Inflammatory macrophage treated with lipopolysaccharide for 1 hour (primary cell): ENCODE measurements at regions not wholly inside any gene's neighbourhood (a gene's known extent, or its start where the extent isn't known, plus 50 kb on each side); places are given as distances from the start of the nearest gene placed in this dataset.
"Not testable (repeated sequence)": the region's sequence is repeated elsewhere in the genome, so short reads cannot be mapped to it uniquely, and the experiment has no call there.

Experiments
- DNase-seq, 2 donors: peaks; one replicate each; pipeline ENCODE4 v3.0.0-alpha.2; 2020 to 2022

DNA sequence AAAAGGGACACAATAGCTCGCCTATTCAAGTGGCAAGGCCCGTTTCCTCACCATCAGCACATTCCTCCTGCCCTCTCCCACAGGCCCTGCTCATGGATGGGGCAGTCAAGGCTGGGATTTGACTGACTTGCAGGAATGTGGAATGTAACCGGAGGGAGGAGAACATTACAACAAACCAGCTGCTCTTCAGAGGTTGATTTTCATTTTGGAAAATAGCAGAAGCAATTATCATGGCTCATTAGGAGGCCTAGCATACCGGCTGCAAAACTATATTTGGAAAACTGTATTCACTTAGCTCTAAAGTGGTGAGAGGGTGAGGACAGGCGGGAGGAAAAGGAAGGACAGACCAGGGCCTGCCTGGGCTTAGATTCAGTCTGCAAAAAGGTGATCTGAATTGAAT is 283.7 kb downstream of the CD83 start:
- DNase-seq, result no peak

DNA sequence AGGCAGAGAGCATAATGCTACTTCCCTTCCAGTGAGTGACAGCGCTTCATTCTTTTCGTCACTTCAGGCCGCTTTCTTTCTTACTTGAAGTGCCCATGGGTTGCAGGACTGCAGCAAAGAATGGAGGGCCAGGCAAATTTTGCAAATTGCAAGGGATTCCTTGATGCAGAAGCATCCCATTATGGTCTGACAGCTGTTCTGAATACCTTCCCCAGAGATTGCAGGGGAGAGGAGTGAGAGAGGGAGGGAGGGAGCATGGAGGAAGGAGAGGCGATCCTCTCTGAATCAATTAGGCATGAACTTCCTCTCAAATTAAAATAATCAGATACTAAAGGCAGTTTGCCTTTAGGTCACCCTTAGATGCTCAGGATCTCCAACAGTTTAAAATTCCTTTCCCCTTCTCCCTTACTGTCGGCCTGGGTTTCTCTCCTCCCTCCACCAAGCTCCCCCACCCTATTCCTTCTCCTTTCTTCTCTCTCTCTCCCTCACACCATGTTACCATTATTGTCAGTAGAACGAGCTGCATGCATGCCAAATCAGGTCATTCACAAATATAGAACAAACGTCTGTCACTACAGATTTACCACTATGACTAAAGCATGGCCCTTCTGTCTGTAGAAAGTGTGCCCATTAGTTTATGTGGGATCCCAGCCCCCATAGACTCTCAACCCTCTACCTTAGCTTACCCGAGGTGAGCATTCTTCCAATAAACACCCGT is 289.2 kb downstream of the CD83 start:
- no peak for DNase-seq

DNA sequence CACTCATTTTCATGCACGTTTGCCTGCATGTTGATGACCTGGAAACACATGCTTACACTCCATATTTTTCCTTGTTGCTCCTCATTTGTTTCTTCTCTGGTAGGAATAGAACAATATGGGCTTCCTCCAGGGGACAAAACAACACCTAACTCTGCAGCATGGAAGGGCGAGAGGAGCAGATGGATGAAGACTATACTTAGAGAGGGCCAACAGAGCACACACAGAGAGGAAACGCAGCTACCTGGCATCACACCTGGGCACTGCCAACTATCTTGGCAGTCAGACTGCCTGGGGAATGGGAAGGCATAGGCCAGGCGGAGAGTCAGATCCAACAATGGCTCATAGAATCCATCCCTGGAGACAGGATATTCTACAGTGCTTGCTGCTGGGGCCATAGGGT is 290.9 kb downstream of the CD83 start:
- no peak for DNase-seq

DNA sequence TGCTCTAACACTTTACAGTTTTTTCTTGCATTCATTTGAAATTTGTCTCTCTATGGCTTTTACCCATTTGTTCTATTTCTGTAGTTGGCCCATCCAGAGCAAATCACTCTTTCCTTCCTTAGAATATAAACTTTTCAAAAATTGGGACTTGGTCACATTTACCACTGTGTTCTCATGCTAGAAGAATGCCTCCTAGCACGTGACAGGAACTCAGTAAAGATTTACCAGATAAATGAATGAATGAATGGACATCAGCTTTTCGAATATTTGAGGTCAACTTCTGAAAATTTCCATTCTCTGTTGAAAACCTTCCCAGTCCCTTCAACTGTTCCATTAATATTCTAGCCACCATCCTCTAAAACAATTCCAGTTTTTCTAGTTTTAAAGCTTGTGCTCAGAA is 294.5 kb downstream of the CD83 start:
- DNase-seq, result no peak

DNA sequence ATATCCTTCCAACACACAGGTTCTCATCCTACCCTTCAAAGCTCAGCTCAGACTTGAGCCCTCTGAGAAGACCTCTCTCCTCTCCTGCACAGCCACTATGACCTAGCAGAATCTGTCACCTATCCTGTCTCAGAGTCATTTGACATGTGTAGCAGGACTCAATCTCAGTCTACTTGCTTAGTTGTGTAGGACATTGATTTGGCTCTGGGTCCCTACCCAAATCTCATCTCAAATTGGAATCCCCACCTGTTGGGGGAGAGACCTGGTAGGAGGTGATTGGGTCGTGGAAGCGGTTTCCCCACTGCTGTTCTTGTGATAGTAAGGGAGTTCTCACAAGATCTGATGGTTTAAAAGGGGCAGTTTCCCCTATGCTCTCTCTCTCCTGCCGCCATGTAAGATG is 297.9 kb downstream of the CD83 start:
- no peak for DNase-seq

DNA sequence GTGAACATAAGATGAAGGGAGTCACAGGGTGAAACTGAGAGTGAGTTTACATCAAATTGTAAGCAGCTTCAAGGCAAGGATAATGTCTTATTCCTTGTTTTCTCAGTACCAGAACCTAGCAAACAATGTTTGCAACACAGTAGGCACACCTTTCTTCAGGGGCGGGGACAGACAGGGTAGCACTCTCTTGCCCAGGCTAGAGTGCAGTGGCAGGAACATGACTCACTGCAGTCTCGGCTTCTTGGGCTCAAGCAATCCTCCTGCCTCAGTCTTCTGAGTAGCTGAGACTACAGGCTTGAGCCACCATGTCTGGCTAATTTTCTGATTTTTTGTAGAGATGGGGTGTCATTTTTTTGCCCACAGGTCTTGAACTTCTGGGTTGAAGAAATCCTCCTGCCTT is 299.8 kb downstream of the CD83 start:
- DNase-seq, result no peak

DNA sequence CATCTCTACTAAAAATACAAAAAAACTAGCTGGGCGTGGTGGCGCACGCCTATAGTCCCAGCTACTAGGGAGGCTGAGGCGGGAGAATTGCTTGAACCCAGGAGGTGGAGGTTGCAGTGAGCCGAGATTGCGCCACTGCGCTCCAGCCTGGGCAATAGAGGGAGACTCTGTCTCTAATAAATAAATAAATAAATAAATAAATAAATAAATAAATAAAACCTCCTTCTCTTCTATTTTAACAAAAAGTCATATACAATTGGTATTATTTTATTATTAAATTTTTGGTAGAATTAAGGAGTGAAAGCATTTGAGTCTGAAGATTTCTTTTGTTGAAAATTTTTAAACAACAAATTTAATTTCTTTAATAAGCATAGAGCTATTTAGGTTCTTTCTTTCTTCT is 301.7 kb downstream of the CD83 start:
- not testable (repeated sequence) for DNase-seq

DNA sequence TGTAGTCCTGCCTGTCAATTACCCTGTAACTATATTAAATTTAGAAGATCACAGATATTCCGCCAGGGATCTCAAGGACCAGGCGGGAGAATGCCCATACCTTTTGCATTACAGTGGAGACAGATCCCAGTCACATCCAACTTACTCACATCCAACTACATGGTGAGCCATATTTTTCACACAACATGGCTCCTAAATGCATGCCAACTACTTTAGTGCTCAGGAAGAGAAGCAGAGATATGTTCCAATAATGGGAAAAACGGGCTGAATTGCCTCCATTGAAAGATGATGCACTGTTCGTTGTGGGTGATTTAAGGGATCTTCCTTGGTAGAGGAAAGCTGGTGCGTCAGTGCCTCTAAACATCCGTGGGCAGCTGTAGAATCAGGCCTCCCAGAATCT is 304.5 kb downstream of the CD83 start:
- DNase-seq, result no peak

DNA sequence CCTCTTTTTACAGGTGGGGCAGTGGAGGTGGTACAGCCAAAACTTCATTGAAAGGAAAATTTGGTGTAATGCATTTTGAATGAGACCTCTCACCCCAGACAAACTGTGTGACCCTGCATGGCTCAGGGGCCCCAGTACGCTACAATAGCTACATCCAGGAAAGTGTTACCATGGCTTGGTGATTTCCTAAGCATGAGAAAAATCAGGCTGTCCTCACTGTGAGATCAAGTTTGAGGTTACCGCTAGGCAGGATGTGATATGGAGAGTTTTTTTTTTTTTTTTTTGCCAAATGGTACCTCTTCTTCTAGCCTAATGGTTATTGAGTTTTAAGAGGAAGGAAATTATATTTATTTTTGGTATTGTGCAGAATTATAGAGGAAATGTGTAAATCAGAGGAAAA is 305.3 kb downstream of the CD83 start:
- DNase-seq, result no peak

DNA sequence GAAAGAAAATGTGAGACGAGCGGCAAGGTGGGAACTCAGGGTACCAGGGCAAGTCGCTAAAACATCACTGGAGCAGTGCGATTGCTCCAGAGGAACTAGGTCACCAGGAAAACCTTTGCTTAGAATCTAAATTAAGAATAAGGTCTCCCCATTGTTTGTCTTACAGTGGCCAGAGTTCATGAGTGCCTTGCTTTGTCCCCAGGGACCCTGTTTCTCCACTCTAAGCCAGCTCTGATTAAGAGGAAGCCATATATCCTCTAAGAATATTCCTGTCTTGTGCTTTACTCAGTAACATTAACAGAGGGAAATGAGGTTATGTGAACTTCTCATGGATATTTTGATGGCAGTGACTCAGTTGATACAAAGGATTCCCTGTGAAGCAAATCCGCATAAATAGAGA is 305.8 kb downstream of the CD83 start:
- DNase-seq, result no peak

DNA sequence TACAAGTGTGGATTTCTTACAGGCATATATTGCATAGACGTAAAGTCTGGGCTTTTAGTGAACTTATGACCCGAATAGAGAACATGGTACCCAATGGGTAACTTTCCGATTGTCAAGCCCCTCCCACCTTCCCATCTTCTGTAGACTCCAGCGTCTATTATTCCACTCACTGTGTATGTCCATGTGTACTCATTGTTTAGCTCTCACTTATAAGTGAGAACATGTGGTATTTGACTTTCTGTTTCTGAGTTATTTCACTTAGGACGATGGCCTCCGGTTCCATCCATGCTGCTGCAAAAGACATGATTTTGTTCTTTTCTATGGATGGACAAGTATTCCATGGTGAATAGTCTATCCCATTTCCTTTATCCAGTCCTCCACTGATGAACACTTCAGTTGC is 306.4 kb downstream of the CD83 start:
- no peak for DNase-seq

DNA sequence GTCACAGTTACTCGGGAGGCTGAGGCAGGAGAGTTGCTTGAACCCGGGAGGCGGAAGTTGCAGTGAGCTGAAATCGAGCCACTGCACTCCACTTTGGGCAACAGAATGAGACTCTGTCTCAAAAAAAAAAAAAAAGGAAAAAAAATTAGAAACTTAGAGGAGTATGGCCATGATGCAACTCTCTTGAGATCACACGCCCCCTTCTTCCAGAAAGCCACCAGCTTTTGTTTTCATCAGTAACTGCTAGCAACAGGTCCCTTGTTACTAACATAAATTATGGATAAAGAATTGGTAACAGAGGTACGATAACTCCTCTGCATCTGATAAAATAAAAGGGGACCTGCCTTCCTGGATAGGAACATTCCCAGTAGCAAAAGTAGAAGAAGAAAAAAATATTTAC is 308.2 kb downstream of the CD83 start:
- no peak for DNase-seq

DNA sequence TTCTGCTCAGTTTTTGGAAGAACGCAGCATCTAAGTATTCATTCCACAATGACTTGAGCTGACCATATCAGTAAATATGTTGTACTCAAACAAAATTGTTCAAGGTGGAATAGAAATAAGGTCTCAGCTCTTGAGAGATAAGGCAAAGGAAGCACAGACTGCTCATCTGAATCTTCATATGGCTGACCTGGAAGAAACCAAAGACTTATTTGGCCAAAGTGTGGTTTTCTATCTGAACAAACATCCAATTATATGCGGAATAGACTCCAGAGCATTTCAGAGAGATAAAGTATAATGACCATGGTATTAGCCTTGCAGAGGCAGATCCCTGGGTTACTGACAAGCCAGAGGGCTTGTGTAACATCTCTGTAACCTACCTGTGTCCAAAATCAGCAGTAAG is 308.7 kb downstream of the CD83 start:
- DNase-seq, result no peak

DNA sequence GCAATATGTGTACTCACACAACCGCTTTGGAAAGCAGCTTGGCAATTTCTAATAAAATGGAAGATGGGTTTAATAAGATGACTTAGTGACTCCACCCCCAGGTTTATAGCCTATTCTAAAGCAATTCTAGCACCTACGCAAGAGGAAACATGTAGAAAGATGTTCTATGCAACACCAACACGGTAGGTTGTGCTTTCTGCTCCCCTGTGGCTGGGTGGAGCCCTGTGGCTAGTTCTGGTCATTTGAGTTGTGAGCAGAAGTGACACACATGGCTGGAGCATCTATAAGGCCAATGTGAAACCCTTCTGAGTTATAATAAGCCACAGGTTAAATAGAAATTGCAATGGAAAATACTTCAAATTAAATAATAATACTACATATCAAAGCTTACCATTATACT is 310.7 kb downstream of the CD83 start:
- DNase-seq, result no peak

DNA sequence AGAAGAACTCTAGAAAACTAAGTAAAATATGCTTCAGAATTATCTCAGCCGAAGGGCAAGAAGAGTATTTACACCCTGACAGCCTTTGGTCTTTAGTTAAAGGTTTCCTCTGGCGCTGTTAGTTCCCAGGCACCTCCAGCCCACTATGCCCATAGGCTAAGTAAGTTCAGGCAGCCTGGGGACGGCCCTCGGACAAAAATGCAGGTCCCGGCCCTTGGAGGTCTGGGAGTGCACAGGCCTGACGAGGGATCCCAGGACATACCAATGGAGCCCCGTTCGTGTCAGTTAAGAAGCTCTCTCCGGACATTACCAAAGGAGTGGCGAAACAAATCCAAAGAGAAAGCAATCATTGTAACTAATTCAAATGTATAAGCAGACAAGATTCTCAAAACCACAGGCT is 311.8 kb downstream of the CD83 start:
- no peak for DNase-seq

DNA sequence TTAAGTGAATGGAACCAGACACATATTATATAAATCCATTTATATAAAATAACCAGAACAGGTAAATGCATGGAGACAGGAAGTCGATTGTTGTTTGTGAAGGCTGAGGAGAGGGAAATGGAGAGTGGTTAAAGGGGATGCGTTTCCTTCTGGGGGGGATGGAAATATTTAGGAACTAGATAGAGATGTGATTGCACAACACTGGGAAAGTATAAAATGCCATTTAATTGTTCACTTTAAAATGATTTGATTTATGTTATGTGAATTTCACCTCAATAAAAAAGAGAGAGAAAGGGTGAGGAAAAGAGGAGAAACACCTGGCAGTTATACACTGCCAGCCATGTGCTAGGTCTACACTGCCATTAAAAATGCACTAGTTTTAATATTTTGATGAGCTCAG is 312.6 kb downstream of the CD83 start:
- no peak for DNase-seq

DNA sequence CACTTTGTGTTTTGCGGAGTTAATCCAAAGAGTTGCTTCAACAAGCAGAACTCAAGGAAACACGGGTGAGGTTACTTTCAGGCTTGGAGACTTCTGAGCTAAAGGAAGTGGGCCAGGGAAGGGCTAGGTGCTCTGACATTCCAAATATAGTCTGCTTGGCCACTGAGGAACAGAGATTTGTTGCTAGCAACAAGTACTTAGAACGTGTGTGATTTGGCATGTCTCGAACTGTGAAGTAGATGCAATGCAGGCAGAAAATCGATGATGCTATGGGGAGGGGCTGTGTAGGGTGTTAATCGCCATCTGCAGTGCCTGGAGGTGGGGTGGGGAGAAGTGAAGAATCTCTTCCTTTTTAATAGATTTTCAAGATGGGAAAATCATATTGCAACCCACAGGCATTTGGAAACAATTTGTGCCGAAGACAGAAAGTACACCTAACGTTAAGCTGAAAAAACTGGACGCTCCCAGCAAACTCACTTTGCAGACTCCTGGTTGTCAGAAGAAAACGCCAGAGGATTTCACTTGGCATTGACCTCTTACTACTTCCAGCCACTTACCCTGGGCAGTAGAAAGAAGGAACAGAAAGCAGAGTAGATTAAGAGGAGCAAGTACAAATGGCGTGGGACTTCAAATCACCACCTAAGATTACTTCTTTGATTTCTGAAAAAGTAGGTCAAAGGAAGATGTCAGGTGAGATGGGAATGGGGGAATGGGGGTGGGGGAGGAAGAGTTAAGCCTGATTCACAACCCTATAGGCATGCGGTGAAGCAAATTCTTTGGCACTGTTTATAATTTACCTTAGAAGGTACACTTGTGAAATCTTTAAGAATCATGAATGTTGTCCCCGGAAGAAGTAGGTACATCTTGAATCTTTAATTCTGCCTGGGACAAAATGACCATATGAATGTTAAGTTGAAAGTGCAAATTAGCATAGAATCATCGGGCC is 314.1 kb downstream of the CD83 start:
- DNase-seq, result no peak

DNA sequence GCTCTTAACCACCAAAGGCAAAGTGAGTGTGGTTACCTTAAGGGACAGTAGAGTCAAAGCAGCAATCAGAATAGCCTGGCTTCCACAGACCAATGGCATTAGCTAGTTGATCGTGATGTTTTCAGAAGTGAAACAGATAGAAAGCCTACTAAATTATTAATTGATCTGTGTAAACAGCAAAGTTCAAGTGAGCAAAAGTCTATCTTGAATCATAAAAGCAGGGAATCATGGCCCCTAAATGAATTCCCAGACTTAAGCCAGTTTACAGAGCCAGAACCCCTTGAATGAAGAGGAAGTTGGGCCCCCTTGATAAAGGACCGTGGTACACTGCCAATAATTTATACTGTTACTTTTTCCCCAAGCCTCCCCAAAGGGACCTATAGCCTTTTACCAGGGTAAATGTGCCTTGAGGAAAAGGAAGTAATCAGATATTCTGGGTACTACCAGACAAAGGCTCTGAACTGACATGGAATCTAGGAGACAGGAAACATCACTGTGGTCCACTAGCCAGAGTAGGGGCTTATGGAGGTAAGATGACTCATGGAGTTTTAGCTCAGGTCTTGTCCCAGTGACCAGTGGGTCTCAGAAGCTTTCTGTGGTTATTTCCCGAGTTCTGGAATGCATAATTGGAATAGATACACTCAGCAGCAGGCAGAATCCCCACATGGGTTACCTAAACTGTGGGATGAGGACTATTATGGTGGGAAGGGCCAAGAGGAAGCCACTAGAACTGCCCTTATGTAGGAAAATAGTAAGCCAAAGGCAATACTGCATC is 317.5 kb downstream of the CD83 start:
- DNase-seq, result no peak

DNA sequence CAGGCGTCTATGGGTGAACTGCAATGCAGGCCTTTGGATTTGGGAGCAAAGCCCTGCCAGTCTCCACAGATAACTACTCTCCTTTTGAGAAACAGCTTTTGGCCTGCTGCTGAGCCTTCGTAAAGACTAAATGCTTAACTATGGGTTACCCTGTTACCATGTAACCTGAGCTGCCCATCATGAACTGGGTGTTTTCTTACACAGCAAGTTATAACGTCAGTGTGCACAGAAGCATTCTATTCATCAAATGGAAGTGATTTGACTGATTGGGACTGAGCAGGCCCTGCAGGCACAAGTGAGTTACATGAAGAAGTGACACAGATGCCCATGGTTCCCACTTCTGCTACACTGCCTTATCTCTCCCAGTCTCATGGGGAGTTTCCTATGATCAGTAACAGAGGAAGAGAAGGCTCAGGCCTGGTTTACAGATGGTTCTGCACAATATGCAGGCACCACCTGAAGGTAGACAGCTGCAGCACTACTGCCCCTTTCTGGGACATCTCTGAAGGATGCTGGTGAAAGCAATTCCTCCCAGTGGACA is 319.1 kb downstream of the CD83 start:
- DNase-seq, result no peak

DNA sequence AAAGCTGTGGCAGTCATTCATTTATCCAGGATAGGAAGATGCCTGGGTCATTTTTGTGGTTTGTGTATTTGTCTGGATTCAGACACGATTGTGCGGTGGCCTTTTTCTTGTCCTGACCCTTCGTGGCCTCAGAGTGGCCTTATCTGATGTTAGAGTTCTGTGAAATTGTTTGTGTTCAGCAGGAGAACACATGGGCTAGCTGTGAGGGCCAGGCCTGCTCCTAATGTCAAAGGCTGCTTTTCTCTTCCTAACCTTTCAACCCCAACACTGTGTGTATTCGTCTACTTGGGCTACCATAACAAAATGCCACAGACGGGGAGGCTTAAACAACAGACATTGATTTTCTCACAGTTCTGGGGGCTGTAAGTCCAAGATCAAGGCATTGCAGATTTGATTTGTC is 321.8 kb downstream of the CD83 start:
- no peak for DNase-seq

DNA sequence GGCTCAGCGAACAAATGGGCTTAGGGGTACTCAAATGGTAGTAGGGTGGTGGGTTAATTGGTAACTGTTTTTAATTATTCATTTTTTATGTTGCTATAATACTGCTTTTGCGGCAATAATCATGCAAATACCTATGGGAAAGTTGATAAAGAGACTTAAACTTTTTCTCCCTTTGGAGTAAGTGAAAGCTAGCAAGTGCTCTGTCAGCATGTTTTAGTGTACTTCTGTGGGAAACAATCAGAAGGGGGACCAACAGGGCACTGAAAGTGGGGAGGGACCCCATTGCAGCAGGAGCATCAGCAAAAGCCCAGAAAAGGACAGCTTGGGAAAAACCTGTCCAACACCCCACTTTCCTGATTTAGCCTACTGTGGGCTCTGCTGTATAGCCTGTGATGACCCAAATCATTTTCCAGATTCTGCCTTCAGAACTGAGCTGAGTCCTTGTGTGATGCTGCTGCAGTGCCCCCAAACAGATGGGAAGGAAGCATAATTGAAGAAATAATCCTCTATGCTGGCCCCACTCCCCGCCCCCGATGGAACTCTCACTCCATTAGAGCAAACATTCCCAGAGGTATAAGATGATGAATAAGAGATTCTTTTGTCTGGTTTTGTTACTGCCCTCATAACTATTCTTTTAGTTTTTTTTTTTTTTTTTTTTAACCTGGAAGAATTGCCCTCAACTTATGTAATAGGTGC is 322.8 kb downstream of the CD83 start:
- DNase-seq, result no peak

DNA sequence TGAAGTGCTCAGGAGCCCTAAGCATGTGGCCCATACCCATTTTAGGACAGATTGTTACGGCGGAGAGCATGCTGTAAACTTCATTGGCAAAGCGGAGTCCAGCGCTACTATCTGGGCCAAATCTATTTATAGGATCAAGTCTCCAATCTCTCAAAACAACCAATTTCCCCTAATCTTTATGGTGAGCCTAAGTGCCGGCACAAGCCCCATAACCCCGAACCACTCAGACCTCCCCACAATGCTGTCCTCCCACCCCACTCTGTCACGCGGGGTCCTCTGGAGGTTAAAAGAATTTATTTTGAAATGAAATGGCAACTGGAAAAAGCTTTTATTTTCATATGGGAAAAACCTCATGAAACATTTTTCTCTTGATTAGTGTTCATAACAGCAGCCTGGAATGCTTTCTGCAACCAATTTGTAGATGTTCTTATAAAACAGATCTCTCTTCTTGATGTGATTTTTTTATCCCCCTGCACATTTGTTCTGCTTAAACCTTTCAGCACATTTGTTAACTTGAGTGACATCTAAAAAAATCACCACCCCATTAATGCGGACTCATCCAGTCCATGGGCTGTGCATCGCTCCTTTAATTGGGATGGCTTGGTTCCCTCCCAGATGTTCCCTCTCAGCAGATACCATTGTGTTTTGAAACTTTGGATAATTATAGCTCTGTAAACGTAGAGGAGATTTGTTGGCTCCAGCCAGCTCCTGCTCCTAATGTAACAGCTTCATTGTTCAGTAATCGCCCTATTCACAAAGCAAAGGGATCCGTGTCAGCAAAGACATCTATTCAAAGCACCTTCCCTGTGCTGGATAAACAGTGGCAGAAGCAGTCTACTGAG is 323.6 kb downstream of the CD83 start:
- DNase-seq, result no peak
